Dermis microvascular lymphatic vessel endothelial cell (primary cell): ENCODE measurements at regions not wholly inside any gene's neighbourhood (a gene's known extent, or its start where the extent isn't known, plus 50 kb on each side); places are given as distances from the start of the nearest gene placed in this dataset.

ENCODE experiments used
- DNase-seq, 2 donors: peaks; one replicate each; pipeline versions ENCODE4 v3.0.0 to v3.0.0-alpha.2; 2010; ENCODE audit warnings: low read depth in 2 of 2

- no peak for DNase-seq
These were observed 145.5 kb downstream of the ERMARD start for GRCh38 chr6:169896826-169897456.

- DNase-seq = no peak
These were observed 144.7 kb downstream of the ERMARD start for GRCh38 chr6:169895926-169896761.

- no peak for DNase-seq
These were observed 143.8 kb downstream of the ERMARD start for GRCh38 chr6:169895000-169895759.

GRCh38 chr6:169894377-169894960 lies 143.0 kb downstream of the ERMARD start:
- DNase-seq = no peak

GRCh38 chr6:169893624-169894023 lies 142.2 kb downstream of the ERMARD start:
- DNase-seq = no peak

- no peak for DNase-seq
These were observed 140.4 kb downstream of the ERMARD start for GRCh38 chr6:169891846-169892245.

- no peak for DNase-seq
These were observed 140.0 kb downstream of the ERMARD start for GRCh38 chr6:169891421-169891820.

GRCh38 chr6:169890901-169891300 lies 139.5 kb downstream of the ERMARD start:
- no peak for DNase-seq

- DNase-seq = no peak
These were observed 138.6 kb downstream of the ERMARD start for GRCh38 chr6:169890049-169890448.

- no peak for DNase-seq
These were observed 136.2 kb downstream of the ERMARD start for GRCh38 chr6:169887529-169888140.

GRCh38 chr6:169886631-169887227 lies 135.3 kb downstream of the ERMARD start:
- DNase-seq = no peak

GRCh38 chr6:169885831-169886230 lies 134.4 kb downstream of the ERMARD start:
- no peak for DNase-seq

- DNase-seq = no peak
These were observed 133.7 kb downstream of the ERMARD start for GRCh38 chr6:169885131-169885530.

- no peak for DNase-seq
These were observed 132.7 kb downstream of the ERMARD start for GRCh38 chr6:169884158-169884557.

GRCh38 chr6:169883316-169883715 lies 131.9 kb downstream of the ERMARD start:
- no peak for DNase-seq

GRCh38 chr6:169881976-169882375 lies 130.6 kb downstream of the ERMARD start:
- no peak for DNase-seq

- no peak for DNase-seq
These were observed 130.0 kb downstream of the ERMARD start for GRCh38 chr6:169881398-169881797.

- no peak for DNase-seq
These were observed 129.1 kb downstream of the ERMARD start for GRCh38 chr6:169880516-169880915.

- no peak for DNase-seq
These were observed 117.9 kb downstream of the ERMARD start for GRCh38 chr6:169869301-169869700.

GRCh38 chr6:169868458-169868857 lies 117.0 kb downstream of the ERMARD start:
- peak in 1 of 2 donors; percentile 45 for DNase-seq

GRCh38 chr6:169867751-169868191 lies 116.3 kb downstream of the ERMARD start:
- DNase-seq = no peak
